ENCODE measurements at regions not wholly inside any gene's neighbourhood (a gene's known extent, or its start where the extent isn't known, plus 50 kb on each side); places are given as distances from the start of the nearest gene placed in this dataset.
"Not testable (repeated sequence)": the region's sequence is repeated elsewhere in the genome, so short reads cannot be mapped to it uniquely, and the experiment has no call there.

DNA sequence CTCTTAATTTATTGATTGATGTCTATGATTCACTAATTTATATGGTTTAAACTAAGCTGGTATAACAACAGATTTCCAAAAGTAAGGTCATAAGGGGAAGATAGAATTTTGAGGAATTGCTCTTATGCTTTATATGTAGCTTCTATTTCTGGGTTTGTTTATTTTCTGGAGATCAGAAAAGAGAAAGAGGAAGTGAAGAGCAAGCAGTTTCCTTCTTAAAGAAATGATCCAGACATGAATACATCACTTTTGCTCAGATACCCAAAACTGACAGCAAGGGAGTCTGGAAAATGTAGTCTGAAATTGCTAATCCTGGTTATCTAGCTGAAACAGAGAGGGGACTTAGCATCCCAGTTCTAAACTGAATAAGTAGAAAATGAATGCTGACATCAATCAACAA is 912.5 kb upstream of the CRIM1 start:
- no peak for ATAC-seq
- intact Hi-C loops (cut with DNase I), result no loop called here
- no peak for DNase-seq
- Histone ChIP-seq H3K27ac (ENCODE audit: low read length) (no peak overlapping the region), H3K27me3 (ENCODE audit: control insufficient read depth, insufficient read depth) (no peaks in the 10 kb centered on the region), H3K9me3 (ENCODE audit: control insufficient read depth, low read length) (no peaks in the 10 kb centered on the region), H3K4me3 (ENCODE audit: low read length) (no peak overlapping the region), H3K4me1 (ENCODE audit: control insufficient read depth, insufficient read depth, low read length) (no peaks in the 10 kb centered on the region)

DNA sequence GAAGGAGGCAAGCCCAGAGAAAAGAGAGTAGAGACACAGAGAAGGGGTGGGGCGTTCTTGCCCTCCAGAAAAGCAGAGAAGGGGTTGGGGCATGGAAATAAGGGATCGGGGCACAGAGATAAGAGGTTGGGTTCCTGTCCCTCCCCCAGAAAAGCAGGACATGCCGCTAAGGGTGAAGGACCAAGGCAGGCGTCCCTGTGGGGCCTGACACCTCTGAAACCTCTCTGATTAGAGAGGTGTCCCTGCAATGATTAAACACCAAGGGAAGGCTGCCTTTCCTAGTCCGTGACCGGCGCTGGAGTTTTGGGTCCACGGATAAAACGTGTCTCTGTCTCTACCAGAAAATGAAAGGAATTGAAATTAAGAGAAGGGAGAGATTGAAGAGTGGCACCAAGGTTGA is 914.0 kb upstream of the CRIM1 start:
- DNase-seq; intact Hi-C loops (cut with DNase I); ATAC-seq; H3K27me3 ChIP-seq (ENCODE audit: control insufficient read depth, insufficient read depth); H3K27ac ChIP-seq (ENCODE audit: low read length); H3K4me3 ChIP-seq (ENCODE audit: low read length); H3K4me1 ChIP-seq (ENCODE audit: control insufficient read depth, insufficient read depth, low read length); H3K9me3 ChIP-seq (ENCODE audit: control insufficient read depth, low read length): not testable (repeated sequence)
- WGBS, result 80% methylated on average over 9 of the region's 9 CpGs

DNA sequence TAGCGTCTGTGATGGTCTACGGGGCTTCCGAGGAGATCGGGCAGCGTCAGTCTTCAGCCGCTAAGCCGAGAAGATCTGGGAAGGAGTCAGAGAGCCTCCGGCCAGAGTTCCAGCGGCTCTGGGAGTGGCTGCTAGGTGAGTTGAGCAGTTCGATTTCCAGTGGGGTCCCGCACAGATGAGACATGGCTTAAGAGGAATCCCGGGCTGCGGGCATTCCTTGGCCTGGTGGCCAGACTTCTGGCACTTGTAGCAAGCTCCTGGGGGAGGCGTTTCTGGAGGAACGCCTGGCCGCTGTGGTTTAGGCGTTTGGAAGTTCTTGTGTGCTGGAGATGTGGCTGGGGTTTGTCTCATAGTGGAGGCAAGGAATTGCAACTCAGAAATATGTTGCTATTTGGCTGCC is 915.3 kb upstream of the CRIM1 start:
- intact Hi-C loops (cut with DNase I); H3K27me3 ChIP-seq (ENCODE audit: control insufficient read depth, insufficient read depth): not testable (repeated sequence)
- WGBS, result 91% methylated on average over 17 of the region's 17 CpGs

DNA sequence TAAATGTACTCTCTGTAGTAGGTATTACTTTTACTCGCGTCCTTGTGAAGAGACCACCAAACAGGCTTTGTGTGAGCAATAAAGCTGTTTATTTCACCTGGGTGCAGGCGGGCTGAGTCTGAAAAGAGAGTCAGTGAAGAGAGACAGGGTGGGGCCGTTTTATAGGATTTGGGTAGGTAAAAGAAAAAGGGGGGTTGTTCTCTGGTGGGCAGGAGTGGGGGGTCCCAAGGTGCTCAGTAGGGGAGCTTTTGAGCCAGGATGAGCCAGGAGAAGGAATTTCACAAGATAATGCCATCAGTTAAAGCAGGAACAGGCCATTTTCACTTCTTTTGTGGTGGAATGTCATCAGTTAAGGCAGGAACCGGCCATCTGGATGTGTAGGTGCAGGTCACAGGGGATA is 918.7 kb upstream of the CRIM1 start:
- ATAC-seq; H3K4me3 ChIP-seq (ENCODE audit: low read length); DNase-seq; H3K27ac ChIP-seq (ENCODE audit: low read length); H3K4me1 ChIP-seq (ENCODE audit: control insufficient read depth, insufficient read depth, low read length); intact Hi-C loops (cut with DNase I); H3K27me3 ChIP-seq (ENCODE audit: control insufficient read depth, insufficient read depth); H3K9me3 ChIP-seq (ENCODE audit: control insufficient read depth, low read length): not testable (repeated sequence)
- 84% methylated on average over 5 of the region's 5 CpGs for WGBS

More for the DNA sequence above, 915.3 kb upstream of the CRIM1 start:
- H3K9me3 ChIP-seq (ENCODE audit: control insufficient read depth, low read length); H3K27ac ChIP-seq (ENCODE audit: low read length); ATAC-seq; H3K4me3 ChIP-seq (ENCODE audit: low read length); DNase-seq; H3K4me1 ChIP-seq (ENCODE audit: control insufficient read depth, insufficient read depth, low read length): not testable (repeated sequence)

DNA sequence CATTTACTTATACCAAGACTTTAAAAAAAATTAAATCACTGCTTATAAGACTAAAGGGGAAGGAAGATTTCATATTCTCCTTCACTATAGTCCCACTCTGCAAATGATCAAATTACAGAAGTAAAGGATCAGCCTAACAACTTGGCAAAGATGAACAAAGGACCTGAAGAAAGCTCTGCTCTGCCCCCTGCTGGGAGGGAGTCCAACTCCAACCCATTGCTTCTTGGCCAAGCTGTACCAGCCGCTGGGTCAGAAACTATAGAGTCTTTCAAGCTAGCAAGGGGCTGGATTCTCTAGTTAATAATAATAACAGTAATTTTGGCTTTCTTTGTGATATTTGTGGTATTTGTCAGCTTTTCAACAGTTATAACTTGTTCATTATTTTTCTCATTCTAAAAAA is 927.0 kb upstream of the CRIM1 start:
- H3K27me3 ChIP-seq (ENCODE audit: control insufficient read depth, insufficient read depth), result no peaks in the 10 kb centered on the region
- H3K27ac ChIP-seq (ENCODE audit: low read length), result no peak overlapping the region
- ATAC-seq (no peak), DNase-seq (peak in 2 of 3 donors; percentile 20 to 69)
- H3K4me1 ChIP-seq (ENCODE audit: control insufficient read depth, insufficient read depth, low read length), result no peaks in the 10 kb centered on the region
- H3K9me3 ChIP-seq (ENCODE audit: control insufficient read depth, low read length), result no peaks in the 10 kb centered on the region
- no peak overlapping the region for H3K4me3 ChIP-seq (ENCODE audit: low read length)
- WGBS, result 58% methylated on average over 1 of the region's 1 CpG
- intact Hi-C loops (cut with DNase I), result no loop called here

DNA sequence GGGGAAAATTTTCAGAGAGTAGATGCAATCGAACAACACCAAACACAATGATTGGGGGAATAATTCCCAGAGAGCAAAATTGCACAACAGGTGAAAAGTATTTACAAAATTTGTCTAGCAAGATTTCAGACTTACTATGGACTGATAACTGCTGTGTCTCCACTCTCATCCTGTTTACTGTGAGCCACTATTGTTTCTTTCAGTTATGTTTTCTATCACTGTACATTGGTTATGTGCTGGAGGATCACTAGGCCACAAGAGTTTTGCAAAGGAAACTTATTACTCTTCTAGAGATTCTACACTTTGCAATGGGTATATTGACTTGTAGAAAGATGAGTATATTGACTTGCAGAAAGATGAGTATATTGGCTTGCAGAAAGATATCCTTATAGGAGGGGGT is 934.1 kb upstream of the CRIM1 start:
- no peak for DNase-seq
- intact Hi-C loops (cut with DNase I), result no loop called here
- Histone ChIP-seq H3K9me3 (ENCODE audit: control insufficient read depth, low read length) (no peaks in the 10 kb centered on the region), H3K27ac (ENCODE audit: low read length) (no peak overlapping the region), H3K4me1 (ENCODE audit: control insufficient read depth, insufficient read depth, low read length) (no peaks in the 10 kb centered on the region), H3K27me3 (ENCODE audit: control insufficient read depth, insufficient read depth) (no peaks in the 10 kb centered on the region), H3K4me3 (ENCODE audit: low read length) (no peak overlapping the region)
- WGBS, result 91% methylated on average over 1 of the region's 1 CpG
- no peak for ATAC-seq

DNA sequence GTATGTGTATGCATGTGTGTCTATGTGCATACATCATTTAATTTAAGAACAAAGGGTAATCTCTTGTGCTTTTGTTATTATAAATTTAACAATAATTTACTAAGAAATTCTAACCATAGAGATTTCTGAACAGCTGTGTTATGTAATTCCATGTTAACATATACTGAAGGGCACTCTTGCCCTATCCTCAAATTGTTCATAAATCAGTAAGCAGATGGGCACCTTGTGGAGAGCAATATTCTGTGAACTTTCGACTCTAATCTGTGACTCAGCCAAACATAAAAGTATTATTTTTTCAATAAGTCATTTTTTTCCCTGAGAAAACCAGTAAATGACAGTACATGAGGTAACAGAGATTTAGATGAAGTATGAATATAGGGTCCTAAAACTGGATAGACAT is 938.3 kb upstream of the CRIM1 start:
- ATAC-seq (no peak), DNase-seq (no peak)
- H3K27ac ChIP-seq (ENCODE audit: low read length), result no peak overlapping the region
- H3K4me3 ChIP-seq (ENCODE audit: low read length), result no peak overlapping the region
- no peaks in the 10 kb centered on the region for H3K27me3 ChIP-seq (ENCODE audit: control insufficient read depth, insufficient read depth)
- WGBS, result 31% methylated on average over 1 of the region's 1 CpG
- H3K4me1 ChIP-seq (ENCODE audit: control insufficient read depth, insufficient read depth, low read length), result no peaks in the 10 kb centered on the region
- no peaks in the 10 kb centered on the region for H3K9me3 ChIP-seq (ENCODE audit: control insufficient read depth, low read length)
- intact Hi-C loops (cut with DNase I), result loop anchor here in 1 of 4 donors (10.0 kb wide), 1 partner anchor 1742 kb away; no protein-coding TSS in a partner anchor

DNA sequence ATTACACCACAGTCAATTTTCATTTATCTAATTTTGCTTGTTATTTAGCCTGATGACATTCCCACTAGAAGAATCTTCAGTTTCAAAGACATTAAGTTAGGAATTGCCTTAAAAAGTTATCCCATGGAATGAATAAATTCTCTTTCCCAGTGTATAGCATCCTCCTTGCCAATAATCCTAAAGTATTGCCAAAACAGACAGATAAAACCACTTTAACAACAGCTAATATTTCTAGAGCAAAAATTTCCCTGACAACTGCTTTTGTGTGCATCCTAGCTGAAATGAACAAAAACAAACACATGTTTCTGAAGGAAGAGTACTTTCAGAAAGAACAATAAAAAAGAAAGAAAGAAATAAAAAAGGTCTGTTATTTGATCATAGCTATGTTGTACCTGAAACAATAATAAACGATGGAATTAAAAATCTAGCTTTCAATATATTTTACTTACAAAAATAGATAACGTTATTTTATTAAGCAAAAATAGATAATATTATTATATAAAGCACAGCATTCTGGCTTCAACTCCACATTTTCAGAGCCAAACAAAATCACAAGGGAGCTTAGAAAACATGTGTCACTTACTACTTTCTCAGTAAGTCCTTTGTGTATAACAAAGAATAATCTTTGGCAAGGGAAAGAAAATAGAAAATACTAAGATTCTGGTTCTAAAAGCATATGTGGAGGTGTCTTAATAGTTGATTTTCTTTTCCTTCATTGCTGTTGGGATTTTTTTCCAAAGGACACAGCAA is 939.0 kb upstream of the CRIM1 start:
- WGBS, result 39% methylated on average over 2 of the region's 2 CpGs
- Histone ChIP-seq H3K4me1 (ENCODE audit: control insufficient read depth, insufficient read depth, low read length) (no peaks in the 10 kb centered on the region), H3K27ac (ENCODE audit: low read length) (no peak overlapping the region), H3K4me3 (ENCODE audit: low read length) (no peak overlapping the region), H3K27me3 (ENCODE audit: control insufficient read depth, insufficient read depth) (no peaks in the 10 kb centered on the region), H3K9me3 (ENCODE audit: control insufficient read depth, low read length) (no peaks in the 10 kb centered on the region)
- intact Hi-C loops (cut with DNase I), result loop anchor here in 1 of 4 donors (10.0 kb wide), 1 partner anchor 1742 kb away; no protein-coding TSS in a partner anchor
- ATAC-seq (no peak), DNase-seq (no peak)

DNA sequence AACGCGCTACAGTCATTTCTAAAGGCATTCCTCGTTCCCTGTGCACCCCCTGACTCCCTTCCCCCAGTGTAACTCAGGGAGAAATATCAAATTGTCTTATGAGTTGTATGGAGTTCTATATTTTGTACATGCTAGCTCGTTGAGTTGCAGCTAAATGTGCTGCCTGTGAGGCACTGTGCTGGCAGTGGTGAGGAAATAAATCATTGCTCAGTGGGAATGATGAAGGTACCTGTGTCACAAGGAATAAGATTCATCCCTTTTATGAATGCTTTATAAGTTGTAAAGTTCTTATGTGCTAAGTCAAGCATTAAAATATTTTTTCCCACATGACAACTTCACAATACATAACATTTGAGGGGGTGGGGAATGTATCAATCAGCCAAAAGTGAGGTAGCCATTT is 939.6 kb upstream of the CRIM1 start:
- Histone ChIP-seq H3K4me1 (ENCODE audit: control insufficient read depth, insufficient read depth, low read length) (no peaks in the 10 kb centered on the region), H3K27ac (ENCODE audit: low read length) (no peak overlapping the region), H3K9me3 (ENCODE audit: control insufficient read depth, low read length) (no peaks in the 10 kb centered on the region), H3K4me3 (ENCODE audit: low read length) (no peak overlapping the region), H3K27me3 (ENCODE audit: control insufficient read depth, insufficient read depth) (no peaks in the 10 kb centered on the region)
- DNase-seq, result no peak
- no peak for ATAC-seq
- 68% methylated on average over 4 of the region's 4 CpGs for WGBS
- intact Hi-C loops (cut with DNase I), result loop anchor here in 1 of 4 donors (10.0 kb wide), 1 partner anchor 1741 kb away; no protein-coding TSS in a partner anchor

DNA sequence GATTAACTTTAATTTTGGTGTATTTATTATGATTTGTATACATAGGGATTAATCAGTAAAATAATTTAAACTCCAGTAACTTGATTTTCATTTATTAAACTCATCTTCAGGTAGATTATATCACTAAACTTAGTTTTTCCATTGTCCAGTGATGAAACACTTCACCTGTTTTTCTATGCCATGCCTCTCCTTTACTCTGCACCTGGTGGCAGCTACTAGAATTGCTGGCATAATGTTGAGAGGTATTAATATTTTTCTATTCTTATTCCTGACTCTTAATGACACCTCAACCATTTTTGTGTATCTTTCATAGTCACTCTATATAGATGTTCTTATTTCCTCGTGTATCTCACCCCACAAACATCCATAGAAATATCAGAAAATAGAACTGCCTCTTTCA is 940.3 kb upstream of the CRIM1 start:
- no peaks in the 10 kb centered on the region for H3K9me3 ChIP-seq (ENCODE audit: control insufficient read depth, low read length)
- intact Hi-C loops (cut with DNase I), result loop anchor here in 1 of 4 donors (10.0 kb wide), 1 partner anchor 1740 kb away; no protein-coding TSS in a partner anchor
- 62% methylated on average over 1 of the region's 1 CpG for WGBS
- H3K4me1 ChIP-seq (ENCODE audit: control insufficient read depth, insufficient read depth, low read length), result no peaks in the 10 kb centered on the region
- DNase-seq, result no peak
- no peak for ATAC-seq
- H3K27ac ChIP-seq (ENCODE audit: low read length), result no peak overlapping the region
- H3K4me3 ChIP-seq (ENCODE audit: low read length), result no peak overlapping the region
- no peaks in the 10 kb centered on the region for H3K27me3 ChIP-seq (ENCODE audit: control insufficient read depth, insufficient read depth)

DNA sequence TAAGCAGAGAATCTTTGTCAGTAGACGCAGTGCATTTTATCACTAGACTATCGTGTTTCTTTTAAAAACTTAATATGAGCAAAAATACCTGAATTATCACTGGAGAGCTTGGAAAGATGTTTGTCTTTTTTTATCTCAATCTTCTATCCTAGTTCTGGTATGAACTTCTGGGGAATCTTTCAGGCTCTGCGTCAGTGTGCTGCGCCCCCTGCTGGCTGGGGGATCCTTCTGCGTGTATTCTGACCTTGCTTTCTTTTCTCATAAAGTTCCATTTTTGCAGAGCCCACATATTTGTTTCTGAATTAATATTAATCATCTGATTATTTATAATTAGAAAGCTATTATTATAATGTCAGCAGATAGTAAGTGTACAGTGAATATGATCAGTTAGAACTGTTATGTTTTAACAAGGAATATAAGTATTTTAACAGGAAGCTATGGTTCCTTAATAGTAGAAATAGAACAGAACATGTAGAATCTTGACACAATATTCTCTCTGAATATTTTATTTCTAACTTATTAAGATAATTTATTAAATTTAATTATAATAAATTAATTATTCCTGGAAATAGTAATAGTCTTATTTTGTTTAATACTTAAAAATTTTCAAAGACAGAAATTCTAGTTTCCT is 945.0 kb upstream of the CRIM1 start:
- Histone ChIP-seq H3K4me3 (ENCODE audit: low read length) (no peak overlapping the region), H3K9me3 (ENCODE audit: control insufficient read depth, low read length) (no peaks in the 10 kb centered on the region), H3K27me3 (ENCODE audit: control insufficient read depth, insufficient read depth) (no peaks in the 10 kb centered on the region), H3K4me1 (ENCODE audit: control insufficient read depth, insufficient read depth, low read length) (no peaks in the 10 kb centered on the region), H3K27ac (ENCODE audit: low read length) (no peak overlapping the region)
- DNase-seq, result peak; percentile 57 to 80 (median 74)
- WGBS, result 28% methylated on average over 5 of the region's 5 CpGs
- intact Hi-C loops (cut with DNase I), result loop anchor here in 1 of 4 donors (10.0 kb wide), 1 partner anchor 1736 kb away; no protein-coding TSS in a partner anchor
- no peak for ATAC-seq

All from right cardiac atrium (tissue), 5 donors.